ENCODE measurements at regions not wholly inside any gene's neighbourhood (a gene's known extent, or its start where the extent isn't known, plus 50 kb on each side); places are given as distances from the start of the nearest gene placed in this dataset.

GRCh38 chr15:47326410-47327333 is 390.6 kb upstream of the SEMA6D start:
- ATAC-seq: no peak
- no peak for TF ChIP-seq CTCF (IDR thresholded peaks at IDR 0.05)

GRCh38 chr15:47331829-47332393 is 385.4 kb upstream of the SEMA6D start:
- H3K4me3 ChIP-seq: no peak overlapping the region
- DNase-seq (no peak), ATAC-seq (no peak)
- intact Hi-C loops (cut with DNase I, micrococcal nuclease): no loop called here
- H3K9me3 ChIP-seq: no peaks in the 10 kb centered on the region
- no peaks in the 10 kb centered on the region for H3K4me1 ChIP-seq (ENCODE audit: low read depth)
- no peaks in the 10 kb centered on the region for H3K36me3 ChIP-seq (ENCODE audit: low read depth)
- no peak for TF ChIP-seq CTCF (IDR thresholded peaks at IDR 0.05)

More at GRCh38 chr15:47326410-47327333, 390.6 kb upstream of the SEMA6D start:
- intact Hi-C loops (cut with DNase I, micrococcal nuclease): no loop called here
- H3K4me3 ChIP-seq: no peak overlapping the region
- DNase-seq: no peak
- H3K9me3 ChIP-seq: no peaks in the 10 kb centered on the region
- no peaks in the 10 kb centered on the region for H3K36me3 ChIP-seq (ENCODE audit: low read depth)
- H3K4me1 ChIP-seq (ENCODE audit: low read depth): no peaks in the 10 kb centered on the region

- Histone ChIP-seq H3K4me3 (no peak overlapping the region), H3K4me1 (ENCODE audit: low read depth) (no peaks in the 10 kb centered on the region), H3K9me3 (no peaks in the 10 kb centered on the region), H3K36me3 (ENCODE audit: low read depth) (no peaks in the 10 kb centered on the region)
- ATAC-seq: no peak
- no peak for TF ChIP-seq CTCF (IDR thresholded peaks at IDR 0.05)
- intact Hi-C loops (cut with DNase I, micrococcal nuclease): no loop called here
- DNase-seq: no peak
These were observed 384.8 kb upstream of the SEMA6D start for GRCh38 chr15:47332481-47332880.

GRCh38 chr15:47333734-47334133 is 383.6 kb upstream of the SEMA6D start:
- TF ChIP-seq CTCF (IDR thresholded peaks at IDR 0.05): no peak
- no peaks in the 10 kb centered on the region for H3K36me3 ChIP-seq (ENCODE audit: low read depth)
- ATAC-seq: no peak
- DNase-seq: no peak
- intact Hi-C loops (cut with DNase I, micrococcal nuclease): no loop called here
- no peaks in the 10 kb centered on the region for H3K4me1 ChIP-seq (ENCODE audit: low read depth)
- H3K9me3 ChIP-seq: no peaks in the 10 kb centered on the region
- no peak overlapping the region for H3K4me3 ChIP-seq

GRCh38 chr15:47334805-47335535 is 382.3 kb upstream of the SEMA6D start:
- Histone ChIP-seq H3K9me3 (no peaks in the 10 kb centered on the region), H3K36me3 (ENCODE audit: low read depth) (no peaks in the 10 kb centered on the region), H3K4me3 (no peak overlapping the region), H3K4me1 (ENCODE audit: low read depth) (no peaks in the 10 kb centered on the region)
- ATAC-seq (no peak), DNase-seq (no peak)
- TF ChIP-seq CTCF (IDR thresholded peaks at IDR 0.05): no peak
- intact Hi-C loops (cut with DNase I, micrococcal nuclease): no loop called here
